Immature natural killer cell (primary cell): ENCODE measurements at regions not wholly inside any gene's neighbourhood (a gene's known extent, or its start where the extent isn't known, plus 50 kb on each side); places are given as distances from the start of the nearest gene placed in this dataset.

Experiments used
- DNase-seq, 3 donors: peaks; one replicate each; pipeline ENCODE4 v3.0.0; 2022; ENCODE audit warnings: mixed read lengths in 1 of 3
- H3K27ac Mint-ChIP-seq, 6 donors: one replicate each; pipeline ENCODE4 v1.8.0; 2020; ENCODE audit warnings: mixed read lengths in 6 of 6, mild to moderate bottlenecking in 5 of 6, inconsistent platforms in 4 of 6, moderate library complexity in 3 of 6
- H3K27me3 Mint-ChIP-seq, 3 donors: one replicate each; pipeline ENCODE4 v1.8.0; 2020 to 2021; ENCODE audit warnings: low read depth in 3 of 3, mild to moderate bottlenecking in 3 of 3, mixed read lengths in 3 of 3, moderate library complexity in 3 of 3, inconsistent platforms in 1 of 3
- H3K36me3 Mint-ChIP-seq, 3 donors: one replicate each; pipeline ENCODE4 v1.8.0; 2020; ENCODE audit warnings: mixed read lengths in 3 of 3, inconsistent platforms in 2 of 3, mild to moderate bottlenecking in 2 of 3
- H3K4me1 Mint-ChIP-seq, 2 donors: one replicate each; pipeline ENCODE4 v1.8.0; 2020; ENCODE audit warnings: inconsistent platforms in 2 of 2, mild to moderate bottlenecking in 2 of 2, mixed read lengths in 2 of 2, moderate library complexity in 1 of 2
- H3K4me3 Mint-ChIP-seq, 5 donors: one replicate each; pipeline ENCODE4 v1.8.0; 2020; ENCODE audit warnings: mild to moderate bottlenecking in 5 of 5, mixed read lengths in 5 of 5, inconsistent platforms in 3 of 5, moderate library complexity in 3 of 5
- H3K9me3 Mint-ChIP-seq, 6 donors: one replicate each; pipeline ENCODE4 v1.8.0; 2020; ENCODE audit warnings: mild to moderate bottlenecking in 6 of 6, mixed read lengths in 6 of 6, inconsistent platforms in 4 of 6, moderate library complexity in 3 of 6

- no peak for DNase-seq
- peaks cover 0 to 3% (median 0%) of the 10 kb centered on the region in 3 donors for H3K36me3 Mint-ChIP-seq
- H3K4me1 Mint-ChIP-seq = no peaks in the 10 kb centered on the region
- H3K9me3 Mint-ChIP-seq = peaks cover 0 to 16% (median 4%) of the 10 kb centered on the region in 6 donors
- H3K27ac Mint-ChIP-seq = no peak overlapping the region
- no peak overlapping the region for H3K4me3 Mint-ChIP-seq
- peaks cover 0 to 1% (median 0%) of the 10 kb centered on the region in 3 donors for H3K27me3 Mint-ChIP-seq
These were observed 723.9 kb downstream of the SOCS6 start for GRCh38 chr18:71012789-71013188.

- H3K4me1 Mint-ChIP-seq = no peaks in the 10 kb centered on the region
- peaks cover 0 to 3% (median 0%) of the 10 kb centered on the region in 3 donors for H3K36me3 Mint-ChIP-seq
- peaks cover 0 to 3% (median 1%) of the 10 kb centered on the region in 3 donors for H3K27me3 Mint-ChIP-seq
- H3K4me3 Mint-ChIP-seq = no peak overlapping the region
- H3K9me3 Mint-ChIP-seq = peaks cover 0 to 16% (median 6%) of the 10 kb centered on the region in 6 donors
- H3K27ac Mint-ChIP-seq = no peak overlapping the region
- no peak for DNase-seq
These were observed 722.5 kb downstream of the SOCS6 start for GRCh38 chr18:71011389-71011788.

GRCh38 chr18:71008257-71008656 is 719.4 kb downstream of the SOCS6 start:
- no peak overlapping the region for H3K4me3 Mint-ChIP-seq
- H3K27ac Mint-ChIP-seq = no peak overlapping the region
- H3K9me3 Mint-ChIP-seq = peaks cover 1 to 20% (median 11%) of the 10 kb centered on the region in 6 donors
- peaks cover 0 to 3% (median 0%) of the 10 kb centered on the region in 3 donors for H3K27me3 Mint-ChIP-seq
- H3K36me3 Mint-ChIP-seq = peaks cover 0 to 3% (median 0%) of the 10 kb centered on the region in 3 donors
- DNase-seq = no peak
- H3K4me1 Mint-ChIP-seq = no peaks in the 10 kb centered on the region

GRCh38 chr18:71001597-71001996 is 712.8 kb downstream of the SOCS6 start:
- peaks cover 3 to 26% (median 13%) of the 10 kb centered on the region in 6 donors for H3K9me3 Mint-ChIP-seq
- no peaks in the 10 kb centered on the region for H3K27me3 Mint-ChIP-seq
- no peaks in the 10 kb centered on the region for H3K36me3 Mint-ChIP-seq
- no peak for DNase-seq
- H3K4me1 Mint-ChIP-seq = no peaks in the 10 kb centered on the region
- H3K27ac Mint-ChIP-seq = no peak overlapping the region
- H3K4me3 Mint-ChIP-seq = no peak overlapping the region

GRCh38 chr18:70998490-70998889 is 709.6 kb downstream of the SOCS6 start:
- no peaks in the 10 kb centered on the region for H3K27me3 Mint-ChIP-seq
- H3K4me1 Mint-ChIP-seq = no peaks in the 10 kb centered on the region
- peaks cover 2 to 35% (median 10%) of the 10 kb centered on the region in 6 donors for H3K9me3 Mint-ChIP-seq
- no peak for DNase-seq
- H3K4me3 Mint-ChIP-seq = no peak overlapping the region
- H3K27ac Mint-ChIP-seq = no peak overlapping the region
- no peaks in the 10 kb centered on the region for H3K36me3 Mint-ChIP-seq

GRCh38 chr18:70994116-70994515 is 705.3 kb downstream of the SOCS6 start:
- no peaks in the 10 kb centered on the region for H3K36me3 Mint-ChIP-seq
- no peak for DNase-seq
- peaks cover 0 to 4% (median 0%) of the 10 kb centered on the region in 3 donors for H3K27me3 Mint-ChIP-seq
- no peak overlapping the region for H3K4me3 Mint-ChIP-seq
- peaks cover 3 to 37% (median 8%) of the 10 kb centered on the region in 6 donors for H3K9me3 Mint-ChIP-seq
- H3K4me1 Mint-ChIP-seq = no peaks in the 10 kb centered on the region
- no peak overlapping the region for H3K27ac Mint-ChIP-seq

GRCh38 chr18:70991577-70991976 is 702.7 kb downstream of the SOCS6 start:
- Mint-ChIP-seq H3K27ac (no peak overlapping the region), H3K36me3 (no peaks in the 10 kb centered on the region), H3K4me3 (no peak overlapping the region), H3K4me1 (no peaks in the 10 kb centered on the region), H3K27me3 (peaks cover 0 to 4% (median 1%) of the 10 kb centered on the region in 3 donors), H3K9me3 (peaks cover 2 to 39% (median 8%) of the 10 kb centered on the region in 6 donors)
- DNase-seq = no peak

- Mint-ChIP-seq H3K27me3 (peaks cover 0 to 2% (median 1%) of the 10 kb centered on the region in 3 donors), H3K27ac (no peak overlapping the region), H3K4me1 (no peaks in the 10 kb centered on the region), H3K4me3 (no peak overlapping the region), H3K9me3 (peaks cover 5 to 52% (median 16%) of the 10 kb centered on the region in 6 donors), H3K36me3 (no peaks in the 10 kb centered on the region)
- no peak for DNase-seq
These were observed 697.1 kb downstream of the SOCS6 start for GRCh38 chr18:70985948-70986347.

- H3K4me1 Mint-ChIP-seq = no peaks in the 10 kb centered on the region
These were observed 693.4 kb downstream of the SOCS6 start for GRCh38 chr18:70982292-70982691.

GRCh38 chr18:70981400-70982140 is 692.7 kb downstream of the SOCS6 start:
- H3K36me3 Mint-ChIP-seq = no peaks in the 10 kb centered on the region
- DNase-seq = no peak
- H3K9me3 Mint-ChIP-seq = peaks cover 6 to 45% (median 12%) of the 10 kb centered on the region in 6 donors
- H3K27me3 Mint-ChIP-seq = peaks cover 0 to 2% (median 0%) of the 10 kb centered on the region in 3 donors
- no peak overlapping the region for H3K4me3 Mint-ChIP-seq
- no peaks in the 10 kb centered on the region for H3K4me1 Mint-ChIP-seq
- no peak overlapping the region for H3K27ac Mint-ChIP-seq

More at GRCh38 chr18:70982292-70982691, 693.4 kb downstream of the SOCS6 start:
- Mint-ChIP-seq H3K4me3 (no peak overlapping the region), H3K9me3 (peaks cover 6 to 48% (median 16%) of the 10 kb centered on the region in 6 donors), H3K27me3 (peaks cover 0 to 2% (median 0%) of the 10 kb centered on the region in 3 donors), H3K36me3 (no peaks in the 10 kb centered on the region), H3K27ac (no peak overlapping the region)
- DNase-seq = no peak

- no peaks in the 10 kb centered on the region for H3K36me3 Mint-ChIP-seq
- H3K4me3 Mint-ChIP-seq = no peak overlapping the region
- H3K4me1 Mint-ChIP-seq = no peaks in the 10 kb centered on the region
These were observed 684.8 kb downstream of the SOCS6 start for GRCh38 chr18:70973626-70974025.

GRCh38 chr18:70966419-70966818 is 677.6 kb downstream of the SOCS6 start:
- Mint-ChIP-seq H3K36me3 (peaks cover 0 to 3% (median 0%) of the 10 kb centered on the region in 3 donors), H3K27me3 (peaks cover 0 to 4% (median 2%) of the 10 kb centered on the region in 3 donors)

More at GRCh38 chr18:70973626-70974025, 684.8 kb downstream of the SOCS6 start:
- DNase-seq = no peak
- H3K9me3 Mint-ChIP-seq = peaks cover 2 to 40% (median 9%) of the 10 kb centered on the region in 6 donors
- no peak overlapping the region for H3K27ac Mint-ChIP-seq
- peaks cover 0 to 2% (median 0%) of the 10 kb centered on the region in 3 donors for H3K27me3 Mint-ChIP-seq

GRCh38 chr18:70961939-70962338 is 673.1 kb downstream of the SOCS6 start:
- Mint-ChIP-seq H3K4me3 (no peak overlapping the region), H3K4me1 (no peaks in the 10 kb centered on the region), H3K9me3 (peaks cover 1 to 18% (median 7%) of the 10 kb centered on the region in 6 donors), H3K36me3 (peaks cover 0 to 3% (median 0%) of the 10 kb centered on the region in 3 donors), H3K27ac (no peak overlapping the region), H3K27me3 (peaks cover 0 to 3% (median 0%) of the 10 kb centered on the region in 3 donors)
- no peak for DNase-seq

More at GRCh38 chr18:70966419-70966818, 677.6 kb downstream of the SOCS6 start:
- Mint-ChIP-seq H3K9me3 (peaks cover 3 to 36% (median 8%) of the 10 kb centered on the region in 6 donors), H3K27ac (no peak overlapping the region), H3K4me3 (no peak overlapping the region), H3K4me1 (no peaks in the 10 kb centered on the region)
- no peak for DNase-seq

GRCh38 chr18:70956554-70956953 is 667.7 kb downstream of the SOCS6 start:
- Mint-ChIP-seq H3K27me3 (peaks cover 0 to 3% (median 0%) of the 10 kb centered on the region in 3 donors), H3K4me3 (no peak overlapping the region), H3K9me3 (peaks cover 1 to 24% (median 6%) of the 10 kb centered on the region in 6 donors), H3K4me1 (no peaks in the 10 kb centered on the region), H3K36me3 (no peaks in the 10 kb centered on the region), H3K27ac (no peak overlapping the region)
- DNase-seq = no peak
